ENCODE measurements at regions not wholly inside any gene's neighbourhood (a gene's known extent, or its start where the extent isn't known, plus 50 kb on each side); places are given as distances from the start of the nearest gene placed in this dataset.

GRCh38 chr21:16584756-16585155 is 855.0 kb downstream of the USP25 start:
- TF ChIP-seq POLR2A (IDR thresholded peaks at IDR 0.05; ENCODE audit: low read depth, low read length) (no peak), TAF1 (IDR thresholded peaks at IDR 0.05; ENCODE audit: borderline replicate concordance, low read depth, low read length) (no peak), POLR2AphosphoS5 (IDR thresholded peaks at IDR 0.05; ENCODE audit: low read depth, low read length) (no peak)

Data from GM12892 (cell line).